ENCODE measurements at regions not wholly inside any gene's neighbourhood (a gene's known extent, or its start where the extent isn't known, plus 50 kb on each side); places are given as distances from the start of the nearest gene placed in this dataset.

DNA sequence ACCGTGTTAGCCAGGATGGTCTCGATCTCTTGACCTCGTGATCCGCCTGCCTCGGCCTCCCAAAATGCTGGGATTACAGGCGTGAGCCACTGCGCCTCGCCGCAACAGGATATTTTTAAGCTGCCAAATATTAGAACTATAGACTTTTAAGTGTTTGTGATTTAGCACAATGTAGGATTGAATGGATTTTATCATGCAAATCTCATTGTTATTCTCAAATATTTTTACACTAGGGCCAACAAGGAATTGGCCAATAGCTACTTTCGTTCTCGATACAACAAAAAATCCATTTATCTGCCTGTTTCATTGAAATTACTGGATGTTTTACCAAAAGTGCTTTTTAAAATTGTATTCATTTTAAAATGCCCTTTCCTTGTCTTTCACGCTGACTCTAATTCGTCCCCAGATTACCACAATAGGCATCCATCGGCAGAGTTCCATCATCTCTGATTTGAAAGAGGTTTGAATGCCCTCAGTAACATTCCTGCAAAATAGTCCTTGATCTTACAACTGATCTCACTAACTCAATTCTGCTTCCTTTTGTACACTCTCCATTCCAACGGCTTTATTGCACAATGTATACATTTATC, 99.6 kb upstream of the ROBO2 start:
- DNase-seq = no peak

DNA sequence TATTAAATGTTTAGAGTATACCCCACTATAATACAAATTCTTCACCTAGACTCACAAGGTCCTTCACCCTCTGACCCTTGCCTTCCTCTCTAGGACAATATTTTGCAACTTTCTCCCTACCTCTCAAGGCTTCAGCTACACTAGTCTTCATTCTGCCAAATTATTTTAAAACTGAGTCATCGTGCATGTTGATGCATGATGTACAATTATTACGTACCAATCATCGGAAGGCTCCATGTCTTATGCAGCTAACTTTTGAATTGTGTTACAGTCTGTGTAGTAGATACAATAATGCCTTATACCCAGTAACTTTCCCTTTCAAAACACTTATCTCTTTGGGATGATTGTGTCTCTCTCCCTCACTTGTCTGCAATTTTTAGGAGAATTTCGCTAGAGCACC, 98.5 kb upstream of the ROBO2 start:
- DNase-seq = no peak

DNA sequence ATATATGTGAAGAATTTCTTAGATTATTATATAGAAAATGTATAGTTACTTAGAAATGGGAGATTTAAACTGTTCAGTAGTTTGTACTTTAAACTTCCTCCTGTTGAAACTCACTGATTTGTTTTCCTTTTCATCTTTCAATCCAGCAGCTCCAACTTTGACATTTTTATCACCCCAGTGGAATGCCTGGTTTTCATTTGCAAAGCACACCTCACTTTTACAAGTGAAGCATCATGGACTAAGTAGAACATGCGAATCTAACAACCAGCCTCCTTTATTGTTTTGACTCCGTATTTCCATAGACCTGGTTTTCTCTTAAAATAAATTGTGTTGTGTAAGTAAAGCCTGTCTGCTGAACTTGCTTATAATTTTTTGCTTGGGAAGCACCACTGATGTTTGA, 97.8 kb upstream of the ROBO2 start:
- no peak for DNase-seq

DNA sequence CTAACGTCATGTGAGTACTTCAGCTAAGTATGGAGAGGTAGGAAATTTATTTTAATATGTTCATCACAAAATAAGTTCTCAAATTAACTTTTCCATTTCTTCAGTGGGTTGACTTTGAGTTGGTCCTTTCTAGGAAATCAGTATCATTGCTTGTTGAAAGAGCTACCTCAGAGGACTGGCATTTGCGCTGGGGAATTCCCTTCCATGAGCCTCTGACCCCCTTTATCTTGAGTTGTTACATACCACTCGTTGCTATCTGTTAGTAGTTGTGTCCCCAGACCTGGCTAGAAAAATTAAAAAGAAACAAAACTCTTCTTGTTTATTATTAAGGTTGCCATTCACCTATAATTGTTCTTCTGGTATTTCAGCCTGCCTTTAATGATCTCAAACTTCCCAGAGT, 96.8 kb upstream of the ROBO2 start:
- DNase-seq = no peak

DNA sequence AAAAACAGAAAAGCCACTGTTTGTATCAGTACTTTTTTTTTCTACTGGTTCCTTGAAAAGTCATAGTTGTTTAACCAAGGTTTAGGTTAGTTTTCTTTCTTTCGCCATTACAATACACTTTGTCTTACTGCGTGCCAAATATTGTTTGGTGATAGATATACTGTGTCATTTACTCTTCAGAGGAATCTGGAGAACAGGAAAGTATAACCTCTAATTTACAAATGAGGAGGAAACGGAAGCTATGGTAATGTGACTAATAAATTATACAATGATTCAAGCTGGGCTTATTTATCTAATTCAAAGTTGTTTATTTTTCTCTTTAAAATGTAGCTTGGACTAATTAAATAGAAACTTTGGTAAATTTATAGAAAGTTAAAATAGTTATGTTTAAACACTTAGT, 96.2 kb upstream of the ROBO2 start:
- DNase-seq = no peak

DNA sequence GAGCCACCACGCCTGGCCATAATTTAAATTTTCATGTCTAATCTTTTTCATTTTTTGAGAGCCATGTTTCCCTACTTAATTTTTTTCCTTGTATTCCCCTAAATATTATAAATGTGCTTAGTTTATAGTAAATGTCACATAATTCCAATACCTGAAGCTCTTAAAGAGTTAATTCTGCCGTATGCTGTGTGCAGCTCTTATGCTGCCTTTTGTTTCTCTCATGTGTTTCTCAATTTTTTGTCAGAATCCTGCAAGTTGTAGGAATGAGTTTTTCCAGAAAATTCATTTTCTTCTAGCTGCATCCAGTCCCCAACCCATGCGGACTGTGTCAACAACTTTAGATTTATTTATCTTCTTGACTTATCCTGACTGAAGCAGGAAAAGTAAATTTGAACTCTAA, 90.9 kb upstream of the ROBO2 start:
- DNase-seq = no peak

DNA sequence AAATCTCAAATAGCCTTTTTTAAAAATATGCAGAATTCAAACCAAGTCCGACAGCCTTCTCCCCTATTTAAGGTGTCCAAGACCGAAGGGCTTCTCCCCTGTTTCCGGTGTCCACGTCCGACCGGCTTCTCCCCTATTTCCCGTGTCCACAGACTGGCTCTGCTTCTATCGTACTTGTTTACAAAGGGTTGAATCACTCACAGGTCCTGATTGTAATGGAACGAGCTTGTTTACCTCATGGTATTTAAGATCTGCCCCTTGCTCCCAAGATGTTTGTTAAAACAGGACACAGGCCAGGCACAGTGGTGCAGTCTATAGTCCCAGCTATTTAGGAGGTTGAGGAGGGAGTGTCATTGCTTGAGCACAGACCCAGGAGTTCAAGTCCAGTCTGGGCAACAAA, 90.4 kb upstream of the ROBO2 start:
- DNase-seq = no peak

DNA sequence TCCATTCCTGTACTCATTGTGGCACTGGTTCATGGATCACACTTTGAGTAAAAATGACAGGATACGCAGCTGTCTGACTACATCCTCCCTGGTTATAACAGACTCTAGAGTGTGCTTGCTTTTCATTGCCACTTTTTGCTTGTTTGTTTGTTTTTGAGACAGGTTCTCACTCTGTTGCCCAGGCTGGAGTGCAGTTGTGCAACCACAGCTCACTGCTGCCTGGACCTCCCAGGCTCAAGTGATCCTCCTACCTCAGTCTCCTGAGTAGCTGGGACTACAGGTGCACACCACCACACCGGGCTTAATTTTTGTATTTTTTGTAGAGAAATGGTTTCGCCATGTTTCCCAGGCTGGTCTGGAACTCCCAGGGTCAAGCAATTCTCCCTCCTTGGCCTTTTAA, 89.3 kb upstream of the ROBO2 start:
- DNase-seq = no peak

DNA sequence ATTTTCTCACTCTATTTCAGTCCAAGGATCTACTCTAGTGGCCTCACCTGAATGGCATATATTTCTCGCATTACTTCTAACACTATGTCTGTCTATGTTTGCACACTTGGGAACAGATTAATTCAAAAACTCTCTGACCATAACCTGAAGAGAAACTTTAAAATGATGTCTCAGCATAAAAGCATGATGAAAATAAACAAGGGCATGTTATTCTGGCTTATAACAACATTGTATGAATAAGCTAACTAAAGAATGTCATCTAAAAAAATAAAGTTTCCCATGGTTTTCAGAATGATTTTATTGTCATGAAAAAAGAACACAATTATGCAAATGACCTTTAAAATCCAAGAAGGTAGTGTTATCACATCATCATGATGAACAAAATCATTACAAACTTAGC, 85.5 kb upstream of the ROBO2 start:
- DNase-seq = no peak

DNA sequence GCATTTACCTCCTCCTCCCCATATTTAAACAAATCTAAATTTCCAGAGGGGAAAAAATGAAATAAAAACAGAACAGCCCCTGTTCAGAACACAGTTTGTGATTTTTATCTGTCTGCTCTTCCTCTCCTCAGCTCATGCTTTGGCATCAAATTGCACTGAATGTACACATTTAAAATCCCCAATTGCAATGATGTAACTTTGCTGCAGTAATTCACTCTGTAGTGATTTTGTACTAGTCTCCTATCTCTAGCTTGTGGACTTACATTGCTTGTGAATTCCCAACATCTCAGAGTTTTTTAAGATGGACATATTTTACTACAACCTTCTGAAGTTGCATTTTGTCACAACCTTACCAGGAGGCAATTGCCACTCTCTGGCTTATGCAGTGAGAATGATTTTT, 81.6 kb upstream of the ROBO2 start:
- DNase-seq = no peak

DNA sequence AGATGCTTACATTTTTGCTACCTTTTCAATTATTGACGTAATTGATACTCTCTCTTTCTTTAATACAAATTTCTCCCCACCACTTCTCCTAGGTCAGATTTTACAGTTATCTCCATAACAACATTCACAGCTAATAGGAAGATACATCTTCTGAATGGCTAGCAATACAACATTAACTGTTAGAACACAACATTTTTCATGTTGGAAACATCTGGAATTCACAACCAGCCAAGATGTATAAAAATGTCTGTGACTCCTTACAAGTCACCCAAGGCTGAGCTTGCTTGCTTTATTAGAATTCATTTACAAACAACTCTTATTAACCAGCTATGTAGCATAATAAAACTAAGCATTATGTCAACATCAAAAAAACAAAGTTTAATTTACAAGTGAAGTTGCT, 81.0 kb upstream of the ROBO2 start:
- no peak for DNase-seq

DNA sequence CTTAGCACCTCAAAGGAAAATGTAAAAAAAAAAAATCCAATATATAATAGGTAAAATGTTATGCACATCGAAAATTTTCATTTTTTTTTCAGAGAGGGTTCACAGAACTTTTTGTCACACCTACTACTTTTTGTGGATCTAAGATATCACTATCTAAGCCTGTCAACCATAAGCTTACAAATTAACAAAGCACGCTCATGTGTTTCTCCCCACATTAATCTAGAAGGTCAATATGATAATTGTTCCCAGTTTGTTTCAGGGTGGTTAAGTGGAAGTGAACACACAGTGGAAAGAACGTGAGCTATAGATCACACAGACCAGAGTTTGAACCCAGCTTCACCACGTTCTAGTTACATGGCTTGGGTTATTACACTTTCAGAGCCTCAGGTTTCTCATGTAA, 78.6 kb upstream of the ROBO2 start:
- DNase-seq = no peak

DNA sequence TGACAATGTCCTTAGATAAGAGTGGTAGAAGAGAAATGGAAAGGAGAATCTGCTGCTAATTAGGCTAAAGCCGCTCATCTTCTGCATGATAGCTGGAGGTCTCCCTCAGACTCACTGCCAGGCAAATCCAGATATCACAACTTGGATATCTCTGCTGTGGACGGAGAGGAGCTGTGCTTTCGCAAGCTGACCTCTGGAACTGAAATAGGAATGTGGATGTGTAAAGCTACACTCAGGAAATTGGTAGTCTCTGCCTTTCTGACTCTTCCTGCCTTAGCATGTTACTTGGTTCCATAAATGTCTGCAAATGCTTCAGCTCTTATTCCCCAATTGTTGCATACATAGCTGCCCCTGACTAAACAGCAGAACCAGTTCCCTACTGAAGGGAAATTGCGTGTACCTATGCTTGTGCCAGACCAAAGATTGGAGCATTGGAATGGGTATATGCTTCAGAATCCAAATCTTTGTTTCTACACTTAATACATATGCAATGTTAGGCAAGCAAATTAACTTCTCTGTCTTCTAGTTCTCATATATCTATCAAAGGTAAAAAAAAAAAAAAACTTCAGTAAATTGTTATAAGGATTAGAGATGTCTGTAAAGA, 74.7 kb upstream of the ROBO2 start:
- DNase-seq = no peak

DNA sequence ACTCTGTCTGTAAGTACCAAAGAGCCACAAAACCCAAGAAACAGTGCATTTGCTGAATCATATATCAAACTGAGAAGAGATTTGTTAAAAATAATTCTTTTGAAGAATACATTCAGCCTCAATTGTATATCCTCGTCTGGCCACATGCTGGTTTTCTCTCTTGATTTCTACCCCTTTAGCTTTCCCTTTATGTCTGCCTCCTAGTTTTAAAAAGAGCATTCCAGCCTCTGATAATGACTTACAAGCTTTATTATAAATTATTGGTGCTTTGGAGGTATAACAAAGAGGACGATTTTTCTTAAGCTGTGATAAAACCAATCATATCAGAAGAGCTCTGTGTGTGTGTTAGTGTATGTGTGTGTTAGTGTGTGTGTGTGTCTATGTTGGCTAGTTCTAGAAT, 70.4 kb upstream of the ROBO2 start:
- DNase-seq = no peak

DNA sequence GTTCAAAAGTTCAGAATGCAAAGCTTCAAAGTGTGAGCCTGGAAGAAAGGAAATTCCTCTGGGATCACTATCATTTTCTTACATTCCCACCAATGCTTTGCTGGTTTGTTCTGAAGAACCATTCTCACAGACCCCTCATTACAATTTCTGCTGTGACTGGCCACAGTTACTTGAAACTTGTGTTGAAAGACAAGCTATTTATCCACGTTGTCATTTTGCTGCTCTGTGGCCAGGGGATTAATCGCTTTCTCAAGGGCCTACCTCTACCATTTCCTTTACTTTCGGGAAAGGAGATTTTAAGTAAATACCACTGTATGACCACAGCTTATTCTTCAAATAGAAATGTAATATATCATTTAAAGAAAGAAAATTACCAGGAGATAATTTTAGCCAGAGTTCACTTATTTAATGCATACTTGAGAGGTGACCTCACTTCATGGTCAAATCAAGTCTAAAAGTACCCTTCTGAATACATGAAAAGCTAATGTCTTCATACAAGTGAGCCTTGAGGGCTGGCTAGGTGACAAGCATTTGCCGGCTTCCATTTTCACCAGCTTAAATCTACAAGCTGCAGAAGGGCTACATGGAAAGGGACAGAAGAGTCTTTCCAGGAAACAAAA, 69.8 kb upstream of the ROBO2 start:
- DNase-seq = no peak

DNA sequence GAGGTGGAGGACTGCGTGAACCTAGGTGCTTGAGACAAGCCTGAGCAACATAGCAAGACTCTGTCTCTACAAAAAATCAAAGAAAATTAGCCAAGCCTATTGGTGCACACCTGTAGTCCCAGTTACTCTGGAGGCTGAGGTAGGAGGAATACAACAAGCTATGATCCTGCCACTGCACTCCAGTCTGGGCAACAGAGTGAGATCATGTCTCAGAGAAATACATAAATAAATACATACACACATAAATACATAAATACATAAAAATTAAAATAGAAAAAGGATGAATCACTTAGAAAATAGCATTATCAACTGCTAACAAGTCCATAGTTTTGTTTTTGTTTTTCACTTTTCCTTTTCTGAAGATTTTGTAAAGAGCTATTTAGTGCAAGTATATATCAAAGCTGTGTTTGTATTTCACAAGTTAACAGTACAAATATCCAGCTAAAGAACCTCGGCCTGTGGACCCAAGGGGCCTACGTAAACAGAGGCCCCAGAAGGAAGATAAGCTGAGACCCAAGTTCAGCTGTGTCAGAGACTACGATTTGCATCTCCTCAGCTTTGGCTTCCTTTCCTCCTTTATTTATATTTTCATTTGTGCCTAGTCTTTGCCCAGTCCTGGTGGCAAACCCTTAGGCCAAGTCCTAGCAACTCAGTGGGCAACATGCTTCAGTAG, 67.1 kb upstream of the ROBO2 start:
- DNase-seq = no peak

DNA sequence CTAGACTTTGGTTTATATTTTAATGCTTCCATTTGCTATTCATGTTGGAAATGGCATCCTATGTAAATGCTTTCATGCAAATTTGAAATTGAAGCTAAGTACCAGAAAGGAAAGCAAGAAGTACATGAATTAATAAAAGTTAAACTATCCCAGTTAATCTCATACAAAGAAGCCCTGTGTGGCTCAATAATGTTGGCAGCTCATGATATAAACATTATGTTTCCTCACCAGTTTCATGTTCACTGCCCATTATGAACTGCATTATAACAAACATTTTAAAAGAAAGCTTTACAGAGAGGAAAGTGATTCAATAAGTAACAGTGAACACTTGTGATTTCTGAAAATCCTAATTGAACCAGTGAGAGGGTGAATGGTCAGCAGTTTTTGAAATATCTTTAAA, 62.9 kb upstream of the ROBO2 start:
- no peak for DNase-seq

DNA sequence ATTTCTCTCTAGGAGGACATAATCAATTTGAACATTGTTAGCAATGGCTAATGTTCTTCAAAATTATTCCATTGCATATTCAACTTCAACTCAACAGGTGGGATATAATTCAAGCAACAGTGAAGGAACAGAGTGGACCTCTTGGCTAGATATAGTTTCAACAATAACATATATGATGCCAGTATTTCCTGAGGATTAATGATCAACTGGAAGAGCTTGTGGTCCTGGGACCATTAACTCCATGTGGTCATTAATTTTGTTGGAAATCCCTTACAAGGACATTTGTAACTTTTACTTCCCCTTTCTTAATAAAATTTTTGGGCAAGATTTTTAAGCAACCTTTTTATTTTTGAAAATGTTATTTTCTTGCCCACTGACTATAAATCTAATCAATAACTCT, 54.3 kb upstream of the ROBO2 start:
- no peak for DNase-seq

DNA sequence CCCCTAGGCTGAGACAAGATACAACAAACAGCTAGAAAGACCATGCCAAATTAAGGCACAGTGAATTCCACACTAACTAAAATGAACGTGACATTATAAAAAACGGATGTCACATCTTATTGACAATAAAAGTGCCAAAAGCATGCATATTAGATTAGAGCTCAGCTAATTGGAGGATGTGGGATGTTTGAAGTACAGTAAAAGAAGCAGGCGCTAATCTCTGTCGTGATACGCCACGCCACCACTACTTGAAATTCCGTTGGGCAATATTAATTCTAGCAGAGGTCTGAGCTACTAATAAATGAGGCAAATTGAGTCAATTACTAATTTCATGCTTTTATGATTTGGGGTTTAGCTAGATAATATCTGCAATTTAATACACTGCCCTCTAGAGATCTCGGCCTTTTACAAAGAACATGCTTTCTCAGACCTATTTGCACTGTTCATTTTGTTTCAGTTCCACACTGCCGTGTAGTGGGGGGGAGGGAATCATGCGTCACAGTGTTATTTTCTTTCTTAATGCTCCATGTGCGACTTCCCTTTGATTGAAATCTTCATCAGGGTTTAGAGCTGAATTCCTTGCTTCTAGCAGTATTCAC, 52.9 kb upstream of the ROBO2 start:
- no peak for DNase-seq
